Astrocyte of the cerebellum (primary cell): ENCODE measurements at regions not wholly inside any gene's neighbourhood (a gene's known extent, or its start where the extent isn't known, plus 50 kb on each side); places are given as distances from the start of the nearest gene placed in this dataset.

Experiments
- DNase-seq: peaks from one replicate; pipeline ENCODE4 v3.0.0-alpha.2; 2011; ENCODE audit warnings: low read depth
- H3K4me3 ChIP-seq: 2 replicates; pipeline ENCODE4 v1.5.1; 2011; ENCODE audit warnings: mild to moderate bottlenecking, low read depth, low read length, moderate library complexity
- in situ Hi-C: cut with HindIII; loops from 2 replicates; pipeline ENCODE4 v1.10.0; 2017; ENCODE audit warnings: low sequenced_read_pairs
- TF ChIP-seq, protein P1 (sequence below): IDR thresholded peaks from 2 replicates; pipeline ENCODE4 v1.5.1; 2012; ENCODE audit warnings: low read length, low read depth, moderate library complexity, mild to moderate bottlenecking; ENCODE audit errors: missing control alignments

DNA sequence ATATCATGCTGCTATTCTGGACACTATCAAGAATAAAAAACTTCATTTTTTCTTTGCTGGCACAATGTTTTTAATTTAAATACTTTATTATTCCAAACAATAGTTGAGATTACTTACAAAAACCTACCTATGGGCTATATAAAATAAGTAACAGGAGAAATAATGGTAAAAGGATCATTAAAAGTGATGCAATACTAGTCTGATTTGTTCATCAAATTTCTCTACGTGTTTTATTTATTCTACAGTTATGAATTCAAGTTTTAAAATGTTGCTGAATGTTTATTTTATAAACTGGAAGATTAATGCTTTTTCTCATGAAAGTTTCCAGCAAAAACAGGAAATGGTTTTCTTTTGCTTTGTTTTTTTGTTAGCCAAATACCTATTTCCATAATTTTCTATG lies 662.4 kb upstream of the BRINP3 start:
- in situ Hi-C loops, result no loop called here
- H3K4me3 ChIP-seq, result no peak overlapping the region
- no peak for DNase-seq
- TF ChIP-seq, protein P1, sequence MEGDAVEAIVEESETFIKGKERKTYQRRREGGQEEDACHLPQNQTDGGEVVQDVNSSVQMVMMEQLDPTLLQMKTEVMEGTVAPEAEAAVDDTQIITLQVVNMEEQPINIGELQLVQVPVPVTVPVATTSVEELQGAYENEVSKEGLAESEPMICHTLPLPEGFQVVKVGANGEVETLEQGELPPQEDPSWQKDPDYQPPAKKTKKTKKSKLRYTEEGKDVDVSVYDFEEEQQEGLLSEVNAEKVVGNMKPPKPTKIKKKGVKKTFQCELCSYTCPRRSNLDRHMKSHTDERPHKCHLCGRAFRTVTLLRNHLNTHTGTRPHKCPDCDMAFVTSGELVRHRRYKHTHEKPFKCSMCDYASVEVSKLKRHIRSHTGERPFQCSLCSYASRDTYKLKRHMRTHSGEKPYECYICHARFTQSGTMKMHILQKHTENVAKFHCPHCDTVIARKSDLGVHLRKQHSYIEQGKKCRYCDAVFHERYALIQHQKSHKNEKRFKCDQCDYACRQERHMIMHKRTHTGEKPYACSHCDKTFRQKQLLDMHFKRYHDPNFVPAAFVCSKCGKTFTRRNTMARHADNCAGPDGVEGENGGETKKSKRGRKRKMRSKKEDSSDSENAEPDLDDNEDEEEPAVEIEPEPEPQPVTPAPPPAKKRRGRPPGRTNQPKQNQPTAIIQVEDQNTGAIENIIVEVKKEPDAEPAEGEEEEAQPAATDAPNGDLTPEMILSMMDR, result no peak

DNA sequence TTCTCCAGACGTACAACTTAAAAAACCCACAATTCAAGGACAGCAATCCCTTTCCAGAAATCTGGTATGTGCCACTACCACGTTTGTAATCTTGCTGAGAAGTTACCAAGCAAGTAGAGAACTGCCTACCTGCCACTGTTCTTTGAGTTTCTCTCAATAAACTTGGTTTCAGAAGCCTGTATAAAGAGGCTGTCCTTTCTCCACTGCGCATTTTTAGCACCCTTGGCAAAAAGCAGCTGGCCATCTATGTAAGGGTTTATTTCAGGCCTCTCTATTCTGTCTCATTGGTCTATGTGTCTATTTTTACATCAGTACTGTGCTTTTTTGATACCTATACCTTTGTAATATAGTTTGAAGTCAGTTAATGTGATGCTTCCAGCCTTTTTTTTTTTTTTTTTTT lies 665.1 kb upstream of the BRINP3 start:
- H3K4me3 ChIP-seq, result no peak overlapping the region
- no peak for DNase-seq
- TF ChIP-seq, protein P1, result no peak
- in situ Hi-C loops, result no loop called here

DNA sequence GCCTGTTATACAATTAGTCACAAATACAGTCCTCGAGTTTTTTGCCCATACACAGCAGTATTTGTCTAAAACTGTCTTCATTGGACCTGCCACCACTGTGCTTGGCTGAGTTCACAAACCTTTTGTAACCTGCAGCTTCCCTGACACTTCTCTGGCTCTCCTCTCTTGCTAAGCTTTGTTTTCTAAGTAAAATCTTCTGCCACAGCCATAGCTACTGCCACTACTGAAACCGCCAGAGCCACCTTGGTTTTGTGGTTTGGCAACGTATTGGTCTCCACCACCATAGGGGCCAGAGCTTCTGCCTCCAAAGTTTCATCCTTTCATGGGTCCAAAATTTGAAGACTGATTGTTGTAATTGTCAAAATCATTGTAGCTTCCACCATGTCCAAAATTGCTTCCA lies 668.2 kb upstream of the BRINP3 start:
- no peak for DNase-seq
- in situ Hi-C loops, result no loop called here
- TF ChIP-seq, protein P1, result no peak
- no peak overlapping the region for H3K4me3 ChIP-seq

DNA sequence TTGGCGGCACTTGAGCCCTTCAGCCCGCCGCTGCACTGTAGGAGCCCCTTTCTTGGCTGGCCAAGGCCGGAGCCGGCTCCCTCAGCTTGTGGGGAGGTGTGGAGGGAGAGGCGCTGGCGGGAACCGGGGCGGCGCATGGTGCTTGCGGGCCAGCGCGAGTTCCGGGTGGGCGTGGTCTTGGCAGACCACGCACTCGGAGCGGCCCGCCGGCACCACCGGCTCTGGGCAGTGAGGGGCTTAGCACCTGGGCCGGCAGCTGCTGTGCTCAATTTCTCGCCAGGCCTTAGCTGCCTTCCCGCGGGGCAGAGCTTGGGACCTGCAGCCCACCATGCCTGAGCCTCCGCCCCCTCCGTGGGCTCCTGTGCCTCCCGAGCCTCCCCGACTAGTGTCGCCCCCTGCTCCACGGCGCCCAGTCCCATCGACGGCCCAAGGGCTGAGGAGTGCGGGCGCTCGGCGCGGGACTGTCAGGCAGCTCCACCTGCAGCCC lies 673.7 kb upstream of the BRINP3 start:
- H3K4me3 ChIP-seq, result no peak overlapping the region
- in situ Hi-C loops, result no loop called here
- DNase-seq, result no peak
- TF ChIP-seq, protein P1, result no peak

DNA sequence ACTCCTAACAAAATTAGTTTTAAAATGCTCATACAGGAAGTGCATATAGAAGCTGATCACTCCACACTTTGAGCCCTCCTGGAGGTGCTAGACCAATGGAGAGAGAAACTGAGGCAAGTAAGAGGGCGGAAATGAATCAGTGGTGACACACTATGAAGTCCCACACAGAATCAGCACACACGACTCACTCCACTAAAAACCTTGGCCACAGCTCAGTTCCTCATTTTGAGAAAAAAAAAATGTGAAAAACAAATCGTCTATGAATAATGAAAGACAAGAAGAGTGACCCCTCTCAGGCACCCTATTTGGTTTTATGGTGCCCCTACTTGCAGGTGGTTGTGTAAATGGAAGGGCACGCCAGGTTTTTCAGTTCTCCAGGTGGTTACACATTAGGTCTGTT lies 675.1 kb upstream of the BRINP3 start:
- no peak overlapping the region for H3K4me3 ChIP-seq
- no peak for DNase-seq
- TF ChIP-seq, protein P1, result no peak
- in situ Hi-C loops, result no loop called here

DNA sequence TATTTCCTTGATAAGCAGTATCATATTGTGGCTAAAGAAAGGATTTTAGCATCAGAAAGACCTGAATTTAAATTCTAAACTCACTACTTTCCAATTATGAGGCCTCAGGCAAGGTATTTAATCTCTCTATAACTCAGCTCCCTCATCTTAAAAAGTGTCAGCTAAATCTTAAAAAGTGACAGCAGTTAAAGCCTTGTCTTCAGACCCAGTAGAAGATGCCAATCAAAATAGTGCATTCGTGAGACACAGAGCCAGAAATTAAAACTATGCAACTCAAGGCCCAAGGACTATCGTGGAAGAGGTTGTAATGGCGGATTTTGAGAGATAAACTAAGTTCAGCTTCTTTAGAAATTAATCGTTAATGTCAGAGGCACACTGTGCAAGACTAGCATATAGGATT lies 677.5 kb upstream of the BRINP3 start:
- DNase-seq, result no peak
- TF ChIP-seq, protein P1, result no peak
- in situ Hi-C loops, result no loop called here
- no peak overlapping the region for H3K4me3 ChIP-seq

DNA sequence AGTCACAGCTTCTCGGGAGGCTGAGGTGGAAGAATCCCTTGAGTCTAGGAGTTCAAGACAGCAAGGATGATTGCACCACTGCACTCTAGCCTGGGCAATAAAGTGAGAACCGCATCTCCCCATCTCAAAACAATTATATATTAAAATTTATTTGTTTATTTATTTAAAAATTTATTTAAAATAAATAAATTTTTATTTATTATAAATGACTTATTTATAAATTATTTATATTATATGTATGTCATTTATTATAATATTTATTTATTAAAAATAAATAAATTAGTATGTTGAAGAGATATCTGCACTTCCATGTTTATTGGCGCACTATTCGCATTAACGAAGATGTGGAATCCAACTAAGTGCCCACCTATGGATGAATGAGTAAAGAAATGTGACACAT lies 683.2 kb upstream of the BRINP3 start:
- TF ChIP-seq, protein P1, result no peak
- H3K4me3 ChIP-seq, result no peak overlapping the region
- DNase-seq, result no peak
- in situ Hi-C loops, result no loop called here
